DOHH2 (cell line): ENCODE measurements at regions not wholly inside any gene's neighbourhood (a gene's known extent, or its start where the extent isn't known, plus 50 kb on each side); places are given as distances from the start of the nearest gene placed in this dataset.

ENCODE experiments used
- H3F3A ChIP-seq: fragments of 200-600 bp; sonication (generic), shearing (Covaris generic); 2 replicates; pipeline ENCODE4 v1.6.0; 2016; ENCODE audit warnings: antibody characterized with exemption, mild to moderate bottlenecking; ENCODE audit not compliant: control insufficient read depth, insufficient read depth
- H3K27ac ChIP-seq: fragments of 200-600 bp; sonication (generic); 2 replicates; pipeline ENCODE4 v1.5.1; 2014; ENCODE audit warnings: low read depth, mild to moderate bottlenecking, low read length, moderate library complexity
- H3K27me3 ChIP-seq: fragments of 200-600 bp; sonication (generic); 2 replicates; pipeline ENCODE4 v1.6.1; 2014; ENCODE audit warnings: mild to moderate bottlenecking, low read length, mixed read lengths; ENCODE audit not compliant: control insufficient read depth
- H3K36me3 ChIP-seq: fragments of 200-600 bp; sonication (generic); 2 replicates; pipeline ENCODE4 v1.6.1; 2014; ENCODE audit warnings: mild to moderate bottlenecking, low read length, moderate library complexity, mixed read lengths; ENCODE audit not compliant: control insufficient read depth
- H3K4me1 ChIP-seq: fragments of 200-600 bp; sonication (generic); 2 replicates; pipeline ENCODE4 v1.6.1; 2014; ENCODE audit warnings: mild to moderate bottlenecking, low read length, mixed read lengths; ENCODE audit not compliant: control insufficient read depth
- H3K4me2 ChIP-seq: fragments of 200-600 bp; sonication (generic); 2 replicates; pipeline ENCODE4 v1.6.0; 2014; ENCODE audit warnings: mild to moderate bottlenecking, low read length, moderate library complexity
- H3K4me3 ChIP-seq: fragments of 200-600 bp; sonication (generic); 2 replicates; pipeline ENCODE4 v1.5.1; 2014; ENCODE audit warnings: mild to moderate bottlenecking, low read length, mixed read lengths
- H3K79me2 ChIP-seq: fragments of 200-600 bp; sonication (generic); 2 replicates; pipeline ENCODE4 v1.6.1; 2014; ENCODE audit warnings: mild to moderate bottlenecking, low read length, mixed read lengths; ENCODE audit not compliant: control insufficient read depth
- H3K9me2 ChIP-seq: fragments of 200-600 bp; sonication (generic); replicated peaks from 2 replicates; pipeline ENCODE4 v1.6.1; 2014; ENCODE audit warnings: mild to moderate bottlenecking, low read length, mixed read lengths; ENCODE audit not compliant: control insufficient read depth
- H3K9me3 ChIP-seq: fragments of 200-600 bp; sonication (generic); 2 replicates; pipeline ENCODE4 v1.6.1; 2014; ENCODE audit warnings: antibody characterized with exemption, low read length, mixed read lengths; ENCODE audit not compliant: control insufficient read depth, insufficient read depth
- H4K20me1 ChIP-seq: fragments of 200-600 bp; sonication (generic); 2 replicates; pipeline ENCODE4 v1.6.0; 2014; ENCODE audit warnings: low read depth, mild to moderate bottlenecking, antibody characterized with exemption, low read length, moderate library complexity; ENCODE audit not compliant: control insufficient read depth, insufficient read depth
- CTCF ChIP-seq: fragments of 200-600 bp; sonication (generic); IDR thresholded peaks from one replicate; pipeline ENCODE4 v1.5.1; 2014; ENCODE audit warnings: antibody characterized with exemption, mild to moderate bottlenecking, low read depth, low read length; ENCODE audit not compliant: poor library complexity, severe bottlenecking
- EZH2phosphoT487 ChIP-seq: fragments of 200-600 bp; sonication (generic); IDR thresholded peaks from 2 replicates; pipeline ENCODE4 v1.6.1; 2017; ENCODE audit warnings: borderline replicate concordance, mild to moderate bottlenecking, antibody characterized with exemption, low read length, moderate library complexity, mixed read lengths

DNA sequence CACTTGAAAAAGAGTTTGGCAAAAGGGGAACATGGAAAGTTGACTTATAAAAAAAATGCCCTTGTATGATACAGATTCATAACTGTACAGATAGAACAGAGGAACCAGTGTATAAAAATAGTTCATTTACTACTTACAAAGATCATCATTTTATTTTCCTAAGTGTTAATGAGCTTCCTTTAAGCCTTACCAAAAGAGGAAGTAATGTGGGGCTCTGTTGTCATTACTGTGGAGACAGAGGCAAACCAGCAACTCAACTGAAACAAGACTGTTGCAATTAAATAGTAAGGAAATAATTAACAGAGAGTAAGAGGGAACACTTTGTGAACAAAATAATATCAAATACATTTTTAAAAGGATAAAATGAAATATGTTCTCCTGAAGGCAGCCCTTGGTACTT, 526.2 kb upstream of the ADARB2 start:
- H3F3A ChIP-seq, result no peaks in the 10 kb centered on the region
- H3K36me3 ChIP-seq, result no peaks in the 10 kb centered on the region
- no peaks in the 10 kb centered on the region for H3K9me3 ChIP-seq
- no peaks in the 10 kb centered on the region for H3K79me2 ChIP-seq
- no peak overlapping the region for H3K27ac ChIP-seq
- H3K4me3 ChIP-seq, result no peak overlapping the region
- no peak overlapping the region for H3K4me2 ChIP-seq
- H3K4me1 ChIP-seq, result no peaks in the 10 kb centered on the region
- H4K20me1 ChIP-seq, result no peaks in the 10 kb centered on the region
- no peaks in the 10 kb centered on the region for H3K27me3 ChIP-seq
- H3K9me2 ChIP-seq, result no peaks in the 10 kb centered on the region
- TF ChIP-seq CTCF (no peak), EZH2phosphoT487 (no peak)

DNA sequence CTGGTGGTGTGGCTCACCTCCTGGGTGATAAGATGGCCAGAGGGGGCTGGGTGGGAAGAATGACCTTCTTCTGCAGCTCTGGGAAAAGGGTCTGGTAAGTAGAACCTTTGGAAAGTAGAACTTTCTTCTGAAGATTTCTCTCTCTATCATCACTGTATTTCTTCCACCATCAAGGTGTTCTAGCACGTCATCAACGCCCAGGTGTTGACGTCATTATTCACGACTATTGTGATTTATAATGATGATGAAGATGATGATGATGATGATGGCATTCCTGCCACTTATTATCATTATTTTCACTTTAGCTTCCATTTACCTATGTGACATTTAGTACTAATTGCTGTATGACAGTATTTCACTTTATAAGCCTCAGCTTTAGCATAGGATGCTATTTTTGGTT, 525.6 kb upstream of the ADARB2 start:
- TF ChIP-seq EZH2phosphoT487 (no peak), CTCF (no peak)
- Histone ChIP-seq H3K79me2 (no peaks in the 10 kb centered on the region), H3K27ac (no peak overlapping the region), H3K4me1 (no peaks in the 10 kb centered on the region), H3K27me3 (no peaks in the 10 kb centered on the region), H3K36me3 (no peaks in the 10 kb centered on the region), H3K9me2 (no peaks in the 10 kb centered on the region), H3F3A (no peaks in the 10 kb centered on the region), H3K4me2 (no peak overlapping the region), H4K20me1 (no peaks in the 10 kb centered on the region), H3K4me3 (no peak overlapping the region), H3K9me3 (no peaks in the 10 kb centered on the region)

DNA sequence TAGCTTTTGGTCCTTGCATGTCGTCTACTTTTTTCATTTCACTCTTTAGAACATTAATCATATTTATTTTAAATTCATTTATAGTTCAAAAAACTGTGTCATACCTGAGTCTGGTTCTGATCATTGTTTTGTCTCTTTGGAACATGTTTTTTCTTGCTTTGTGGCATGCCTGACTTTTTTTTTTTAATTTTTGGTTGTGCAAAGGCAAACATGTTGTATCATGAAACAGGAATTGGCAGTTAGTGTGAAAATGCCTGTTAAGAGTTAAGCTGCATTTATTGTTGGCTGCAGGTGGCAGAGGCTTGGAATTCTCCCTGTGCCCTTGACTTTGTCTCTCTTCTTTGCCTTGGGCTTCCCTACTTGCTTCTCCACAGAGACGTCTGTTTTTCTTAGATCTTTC, 525.0 kb upstream of the ADARB2 start:
- Histone ChIP-seq H3K79me2 (no peaks in the 10 kb centered on the region), H3K27me3 (no peaks in the 10 kb centered on the region), H3K9me3 (no peaks in the 10 kb centered on the region), H3K27ac (no peak overlapping the region), H3K4me3 (no peak overlapping the region), H4K20me1 (no peaks in the 10 kb centered on the region), H3F3A (no peaks in the 10 kb centered on the region), H3K9me2 (no peaks in the 10 kb centered on the region), H3K36me3 (no peaks in the 10 kb centered on the region), H3K4me2 (no peak overlapping the region), H3K4me1 (no peaks in the 10 kb centered on the region)
- TF ChIP-seq EZH2phosphoT487 (no peak), CTCF (no peak)

DNA sequence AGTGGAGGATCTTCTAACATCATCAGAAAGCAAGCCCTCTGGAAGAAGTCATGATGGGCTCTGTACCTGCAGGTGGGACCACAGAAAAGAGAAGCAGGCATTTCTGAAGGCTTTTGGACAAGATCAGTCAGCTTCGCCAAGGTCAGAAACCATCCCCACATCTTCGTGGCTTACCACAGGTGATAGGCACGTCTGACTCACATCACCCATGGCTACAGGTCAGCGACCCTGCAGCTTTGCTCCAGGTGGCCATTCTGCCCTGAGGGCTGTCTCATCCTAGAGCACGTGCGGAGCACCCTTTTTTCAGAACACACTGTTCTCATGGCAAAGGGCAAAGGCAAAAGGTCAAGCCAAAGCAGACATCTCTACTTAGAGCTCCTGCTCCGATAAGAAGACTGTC, 518.9 kb upstream of the ADARB2 start:
- no peaks in the 10 kb centered on the region for H3K27me3 ChIP-seq
- H3K79me2 ChIP-seq, result no peaks in the 10 kb centered on the region
- H3K4me2 ChIP-seq, result no peak overlapping the region
- no peaks in the 10 kb centered on the region for H4K20me1 ChIP-seq
- H3K4me1 ChIP-seq, result no peaks in the 10 kb centered on the region
- H3K27ac ChIP-seq, result no peak overlapping the region
- no peaks in the 10 kb centered on the region for H3K36me3 ChIP-seq
- H3K9me3 ChIP-seq, result no peaks in the 10 kb centered on the region
- no peaks in the 10 kb centered on the region for H3K9me2 ChIP-seq
- TF ChIP-seq EZH2phosphoT487 (no peak), CTCF (no peak)
- no peaks in the 10 kb centered on the region for H3F3A ChIP-seq
- no peak overlapping the region for H3K4me3 ChIP-seq
